Stimulated activated effector memory CD8-positive, alpha-beta T cell treated with anti-CD3 and anti-CD28 coated beads, Interleukin-12 subunit alpha, Interleukin-12 subunit beta, amount 100 ng/mL, for 72 hours (primary cell): ENCODE measurements at regions not wholly inside any gene's neighbourhood (a gene's known extent, or its start where the extent isn't known, plus 50 kb on each side); places are given as distances from the start of the nearest gene placed in this dataset.

Experiments used
- ATAC-seq: fragments of 150-1000 bp; cut with Tn5 transposase; 2 replicates; pipeline ENCODE4 v1.10.0; 2021
- DNase-seq, 2 donors: peaks; one replicate each; pipeline ENCODE4 v3.0.0; 2021 to 2022; ENCODE audit warnings: low spot score in 2 of 2
- H3K27ac Mint-ChIP-seq: one replicate; pipeline ENCODE4 v1.8.0; 2022; ENCODE audit warnings: mild to moderate bottlenecking, mixed read lengths
- H3K36me3 Mint-ChIP-seq: one replicate; pipeline ENCODE4 v1.8.0; 2022; ENCODE audit warnings: mild to moderate bottlenecking, mixed read lengths
- H3K4me1 Mint-ChIP-seq: one replicate; pipeline ENCODE4 v1.8.0; 2022; ENCODE audit warnings: mixed read lengths
- H3K4me3 Mint-ChIP-seq: one replicate; pipeline ENCODE4 v1.8.0; 2022; ENCODE audit warnings: mild to moderate bottlenecking, mixed read lengths
- H3K9me3 Mint-ChIP-seq: one replicate; pipeline ENCODE4 v1.8.0; 2022; ENCODE audit warnings: mixed read lengths

DNA sequence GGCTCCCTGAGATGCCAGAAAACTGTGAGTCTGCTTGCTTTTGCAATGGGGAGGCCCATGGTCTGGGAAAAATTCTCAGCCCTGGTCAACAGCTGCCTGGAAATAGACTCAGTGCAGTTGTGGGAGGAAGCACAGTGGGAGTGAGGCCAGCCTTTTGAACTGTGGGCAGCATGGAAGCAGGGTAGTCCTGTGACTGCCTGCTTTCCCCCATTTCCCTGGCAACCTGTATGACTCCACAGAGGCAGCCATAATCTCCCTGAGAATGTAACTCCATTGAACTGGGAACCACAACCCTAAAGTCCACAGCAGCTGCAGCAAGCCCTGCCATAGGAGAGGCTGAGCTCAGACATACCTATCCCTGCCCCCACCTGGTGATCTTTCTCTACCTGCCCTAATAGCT lies 494.6 kb upstream of the FAT3 start:
- ATAC-seq = no peak

DNA sequence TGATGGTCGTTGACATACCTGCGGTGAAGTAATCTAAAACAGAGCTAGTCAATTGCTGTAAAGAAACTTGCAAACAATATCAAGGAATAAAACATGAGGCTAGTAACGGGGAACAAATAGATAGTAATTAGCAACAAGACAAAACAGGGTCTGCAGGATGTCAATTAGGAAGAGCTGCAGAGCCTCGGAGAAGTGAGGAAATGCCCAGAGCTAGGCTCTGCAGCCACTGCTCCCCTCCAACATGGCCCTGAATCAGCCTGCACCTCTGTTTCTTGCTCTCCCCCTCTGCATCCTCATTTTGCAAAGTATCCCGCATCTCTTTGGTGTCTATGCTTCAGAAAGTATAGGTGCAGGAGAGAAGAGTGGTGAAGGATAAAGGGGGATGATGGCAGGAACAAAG lies 507.4 kb upstream of the FAT3 start:
- Mint-ChIP-seq H3K36me3 (no peaks in the 10 kb centered on the region), H3K27ac (no peak overlapping the region), H3K9me3 (peaks cover 15% of the 10 kb centered on the region), H3K4me3 (no peak overlapping the region), H3K4me1 (no peaks in the 10 kb centered on the region)
- ATAC-seq (no peak), DNase-seq (no peak)

More for the DNA sequence above, 494.6 kb upstream of the FAT3 start:
- H3K27ac Mint-ChIP-seq = no peak overlapping the region
- H3K4me3 Mint-ChIP-seq = no peak overlapping the region
- peaks cover 17% of the 10 kb centered on the region for H3K9me3 Mint-ChIP-seq
- no peaks in the 10 kb centered on the region for H3K36me3 Mint-ChIP-seq
- no peak for DNase-seq
- H3K4me1 Mint-ChIP-seq = no peaks in the 10 kb centered on the region

DNA sequence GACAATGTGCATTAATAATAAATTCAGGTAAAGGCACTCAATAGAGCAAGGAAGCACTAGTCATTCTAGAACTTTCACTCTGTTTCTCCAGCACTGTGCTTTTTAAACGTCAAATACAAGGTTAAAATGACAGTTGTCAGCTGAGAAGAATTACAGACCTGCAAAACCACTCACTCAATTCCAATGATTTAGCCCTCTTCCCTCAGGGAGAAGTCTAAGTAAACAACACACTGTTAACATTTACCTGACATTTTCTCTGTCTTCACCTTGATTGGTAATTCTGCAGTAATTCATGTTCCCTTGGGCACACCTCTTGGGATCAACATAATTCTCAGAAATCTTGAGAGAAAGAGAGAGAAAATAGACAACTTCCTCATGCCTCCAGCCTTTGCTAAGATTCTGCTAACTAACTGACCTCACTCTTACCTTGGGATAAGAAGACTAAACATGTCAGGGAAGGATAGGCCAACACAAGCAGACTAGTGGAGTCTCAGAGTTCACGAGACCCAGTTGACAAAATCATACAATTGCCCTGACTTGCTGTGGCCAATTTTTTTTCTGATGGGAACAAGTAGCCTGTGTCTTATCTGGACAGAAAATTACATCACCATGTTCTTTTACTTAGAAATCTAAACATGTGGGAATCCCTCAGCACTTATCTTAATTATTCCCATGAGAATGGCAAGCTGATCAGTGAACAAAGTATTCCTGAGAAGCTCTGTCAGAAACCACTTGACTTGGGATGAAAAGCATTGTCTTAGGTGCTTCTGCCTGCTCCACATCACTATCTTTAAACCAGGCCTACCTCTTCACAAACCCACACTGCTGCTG lies 516.8 kb upstream of the FAT3 start:
- Mint-ChIP-seq H3K27ac (no peak overlapping the region), H3K4me1 (no peaks in the 10 kb centered on the region), H3K4me3 (no peak overlapping the region), H3K36me3 (no peaks in the 10 kb centered on the region), H3K9me3 (peaks cover 15% of the 10 kb centered on the region)
- no peak for DNase-seq
- no peak for ATAC-seq

DNA sequence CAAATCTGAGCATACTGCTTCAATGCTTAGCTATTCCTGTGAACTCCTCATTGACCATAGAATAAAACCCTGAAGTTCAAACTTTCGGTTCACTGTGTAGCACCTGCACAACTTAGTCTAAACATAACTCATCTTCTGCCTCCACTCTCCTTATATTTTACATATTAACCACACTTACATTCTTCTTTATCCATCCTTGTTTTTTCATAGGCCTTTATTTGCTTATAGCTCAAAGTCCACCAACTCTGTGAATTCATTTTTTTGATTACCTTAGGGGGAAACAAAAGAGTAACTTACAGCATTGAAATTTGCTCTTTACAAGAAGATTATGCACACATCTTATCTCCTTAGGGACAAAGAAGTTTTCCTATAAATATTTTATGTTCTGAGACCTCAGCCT lies 521.6 kb upstream of the FAT3 start:
- DNase-seq = no peak
- H3K36me3 Mint-ChIP-seq = no peaks in the 10 kb centered on the region

DNA sequence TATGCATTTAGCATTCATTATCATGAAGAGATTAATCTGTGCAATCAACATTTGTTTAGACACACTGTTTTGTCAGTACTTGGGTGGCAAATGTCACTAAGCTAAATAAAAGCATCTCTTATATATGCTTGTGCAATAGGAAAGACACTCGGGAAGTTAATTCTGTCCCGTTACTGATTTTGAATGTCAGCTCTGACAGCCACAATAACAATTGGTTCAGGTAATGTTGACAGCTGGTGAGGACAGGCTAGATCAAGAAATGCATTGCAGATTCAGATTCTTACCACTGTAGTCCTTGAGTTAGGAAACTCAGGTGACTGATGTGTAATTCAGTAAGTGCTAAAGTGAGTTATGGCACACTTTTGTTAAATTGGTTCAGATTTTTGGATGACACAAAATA lies 523.8 kb upstream of the FAT3 start:
- Mint-ChIP-seq H3K9me3 (peaks cover 13% of the 10 kb centered on the region), H3K27ac (no peak overlapping the region), H3K36me3 (no peaks in the 10 kb centered on the region), H3K4me1 (no peaks in the 10 kb centered on the region), H3K4me3 (no peak overlapping the region)
- DNase-seq (no peak), ATAC-seq (no peak)

More for the DNA sequence above, 521.6 kb upstream of the FAT3 start:
- Mint-ChIP-seq H3K9me3 (peaks cover 10% of the 10 kb centered on the region), H3K27ac (no peak overlapping the region), H3K4me1 (no peaks in the 10 kb centered on the region), H3K4me3 (no peak overlapping the region)
- ATAC-seq = no peak

DNA sequence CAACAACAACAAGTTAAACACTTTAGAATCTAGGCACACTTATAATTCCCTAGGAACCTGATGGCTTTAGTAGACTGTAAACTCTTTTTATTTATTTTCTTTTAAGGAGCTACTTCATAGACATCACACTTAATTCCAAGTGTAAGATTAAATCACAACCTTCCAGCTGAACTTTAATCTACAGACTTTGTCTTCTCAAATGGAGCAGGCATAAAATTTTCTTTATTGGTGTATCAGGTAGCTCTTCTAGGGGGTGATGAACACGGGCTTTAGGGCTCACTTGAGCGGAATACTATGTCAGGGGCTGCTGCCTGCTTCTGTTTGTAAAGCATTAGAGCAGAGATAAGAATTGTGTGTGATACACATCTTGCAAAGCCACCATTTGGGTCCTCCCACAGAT lies 525.8 kb upstream of the FAT3 start:
- no peak overlapping the region for H3K4me3 Mint-ChIP-seq
- H3K4me1 Mint-ChIP-seq = no peaks in the 10 kb centered on the region
- H3K9me3 Mint-ChIP-seq = peaks cover 14% of the 10 kb centered on the region
- no peaks in the 10 kb centered on the region for H3K36me3 Mint-ChIP-seq
- no peak overlapping the region for H3K27ac Mint-ChIP-seq
- DNase-seq (no peak), ATAC-seq (no peak)

DNA sequence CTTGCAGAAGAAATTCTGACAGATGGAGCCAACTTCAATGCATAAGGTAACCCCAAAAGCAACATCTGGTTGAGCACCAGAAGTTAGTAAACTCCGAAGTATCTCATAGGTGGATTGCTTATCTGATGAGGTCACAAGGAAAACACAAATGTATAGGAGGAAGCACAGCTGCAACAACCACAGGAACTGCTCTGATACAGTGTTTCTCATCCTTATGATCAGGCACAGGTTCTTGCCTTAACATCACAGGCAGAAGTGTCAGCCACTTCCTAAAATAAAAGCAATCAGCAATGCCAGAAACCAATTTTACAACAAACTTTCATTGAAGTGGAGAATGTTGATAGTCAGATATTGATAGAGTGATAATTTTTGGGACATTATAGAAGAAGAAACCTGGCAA lies 530.3 kb upstream of the FAT3 start:
- ATAC-seq (no peak), DNase-seq (no peak)
- H3K4me1 Mint-ChIP-seq = no peaks in the 10 kb centered on the region
- no peak overlapping the region for H3K4me3 Mint-ChIP-seq
- peaks cover 15% of the 10 kb centered on the region for H3K9me3 Mint-ChIP-seq
- H3K36me3 Mint-ChIP-seq = no peaks in the 10 kb centered on the region
- H3K27ac Mint-ChIP-seq = no peak overlapping the region

DNA sequence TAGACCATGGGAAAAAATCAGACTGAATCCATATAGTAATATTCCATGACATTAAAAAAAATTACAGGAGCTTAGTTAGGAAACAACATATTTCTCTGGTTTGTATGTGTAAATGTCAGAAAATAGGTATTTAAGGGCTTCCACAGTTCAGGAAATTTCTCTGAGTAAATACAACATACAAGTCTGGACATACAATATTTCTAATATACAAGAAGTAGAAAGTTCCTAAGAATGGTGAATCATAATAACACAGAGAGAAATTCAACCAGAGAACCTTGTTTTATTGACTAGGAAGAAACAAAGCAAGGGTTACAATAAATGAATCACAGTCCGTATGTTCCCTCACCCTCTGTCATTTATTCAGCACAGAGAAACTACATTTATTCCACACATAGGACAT lies 532.7 kb upstream of the FAT3 start:
- peaks cover 17% of the 10 kb centered on the region for H3K9me3 Mint-ChIP-seq
- no peak overlapping the region for H3K27ac Mint-ChIP-seq
- no peaks in the 10 kb centered on the region for H3K36me3 Mint-ChIP-seq
- no peak overlapping the region for H3K4me3 Mint-ChIP-seq
- ATAC-seq = no peak
- no peak for DNase-seq
- H3K4me1 Mint-ChIP-seq = no peaks in the 10 kb centered on the region

DNA sequence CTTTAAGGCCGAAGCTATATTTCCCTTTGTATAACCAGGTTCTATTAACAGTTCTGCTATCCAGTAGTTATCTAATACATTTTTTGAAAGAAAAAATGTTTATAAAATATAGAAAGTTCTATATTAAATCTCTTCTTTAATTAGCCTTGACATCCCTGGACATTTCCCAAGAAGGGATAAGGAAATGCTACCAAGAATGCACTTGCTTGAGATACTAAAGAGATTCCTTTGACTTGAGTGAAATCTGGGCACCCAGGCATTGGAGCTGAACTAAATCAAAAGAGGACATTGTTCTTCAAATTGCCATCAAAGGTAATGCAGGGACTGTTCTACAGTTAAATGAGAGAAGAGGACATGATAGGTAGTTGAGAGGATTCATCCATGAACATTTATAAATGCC lies 535.9 kb upstream of the FAT3 start:
- DNase-seq (no peak), ATAC-seq (no peak)
- no peak overlapping the region for H3K4me3 Mint-ChIP-seq
- H3K36me3 Mint-ChIP-seq = no peaks in the 10 kb centered on the region
- H3K4me1 Mint-ChIP-seq = no peaks in the 10 kb centered on the region
- H3K9me3 Mint-ChIP-seq = peaks cover 15% of the 10 kb centered on the region
- no peak overlapping the region for H3K27ac Mint-ChIP-seq

DNA sequence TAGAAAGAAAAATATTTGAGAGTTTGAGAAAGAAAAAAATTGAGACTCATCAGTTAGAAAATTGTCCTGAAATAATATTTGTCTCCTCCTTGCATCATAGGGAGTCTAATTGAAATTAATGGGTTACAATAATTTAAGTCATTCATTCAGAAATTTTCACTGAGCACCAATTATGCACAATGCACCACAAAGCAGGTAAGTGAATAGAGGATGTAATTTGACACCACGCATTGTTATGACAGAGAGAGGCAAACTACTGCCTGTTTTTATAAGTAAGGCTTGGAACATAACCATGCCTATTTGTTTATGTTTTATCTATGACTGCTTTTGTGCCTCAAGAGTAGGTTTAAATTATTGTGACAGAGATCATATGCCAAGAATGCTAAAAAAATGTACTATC lies 537.9 kb upstream of the FAT3 start:
- H3K36me3 Mint-ChIP-seq = no peaks in the 10 kb centered on the region
- H3K4me1 Mint-ChIP-seq = no peaks in the 10 kb centered on the region
- H3K27ac Mint-ChIP-seq = no peak overlapping the region
- H3K4me3 Mint-ChIP-seq = no peak overlapping the region
- DNase-seq = no peak
- peaks cover 11% of the 10 kb centered on the region for H3K9me3 Mint-ChIP-seq
- ATAC-seq = no peak

DNA sequence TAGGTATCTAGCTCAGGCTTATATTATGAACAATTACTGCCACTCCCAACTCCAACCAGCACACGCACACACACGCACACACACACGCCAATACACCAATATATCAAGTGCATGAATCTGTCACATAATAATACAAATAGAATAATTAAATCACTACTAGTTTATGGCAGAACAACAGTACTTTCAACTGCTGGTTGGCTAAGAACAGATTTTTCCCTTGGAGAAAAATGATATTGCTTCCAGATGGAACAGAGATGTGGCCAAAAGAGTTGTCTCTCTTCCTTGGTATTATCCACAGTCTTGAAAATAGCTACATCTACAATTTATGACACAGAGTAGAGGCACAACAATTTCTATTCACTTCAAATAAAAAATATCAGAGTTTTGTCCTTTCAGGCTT lies 538.3 kb upstream of the FAT3 start:
- no peaks in the 10 kb centered on the region for H3K4me1 Mint-ChIP-seq
- DNase-seq = no peak
- H3K36me3 Mint-ChIP-seq = no peaks in the 10 kb centered on the region
- ATAC-seq = no peak
- peaks cover 11% of the 10 kb centered on the region for H3K9me3 Mint-ChIP-seq
- no peak overlapping the region for H3K4me3 Mint-ChIP-seq
- H3K27ac Mint-ChIP-seq = no peak overlapping the region

DNA sequence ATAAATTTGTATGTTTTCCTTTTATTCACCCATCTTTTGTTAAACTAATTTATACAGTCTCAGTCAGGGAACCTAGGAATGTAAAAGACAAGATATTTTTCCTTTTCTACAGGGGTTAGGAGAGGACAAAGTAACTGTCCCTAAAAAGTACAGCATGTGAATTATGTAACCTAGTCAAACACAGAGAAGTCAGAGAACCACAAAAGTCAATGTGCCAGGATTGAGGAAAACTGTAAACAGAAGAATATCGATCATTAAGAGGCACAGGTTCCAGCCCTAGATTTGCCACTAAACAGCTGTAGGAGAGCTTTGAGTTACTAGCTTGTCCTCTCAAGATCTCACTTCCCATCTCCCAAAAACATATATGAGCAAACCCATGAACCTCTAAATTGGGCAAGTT lies 550.9 kb upstream of the FAT3 start:
- DNase-seq (no peak), ATAC-seq (no peak)
- H3K36me3 Mint-ChIP-seq = no peaks in the 10 kb centered on the region
- H3K9me3 Mint-ChIP-seq = peaks cover 22% of the 10 kb centered on the region
- no peak overlapping the region for H3K27ac Mint-ChIP-seq
- no peak overlapping the region for H3K4me3 Mint-ChIP-seq
- H3K4me1 Mint-ChIP-seq = no peaks in the 10 kb centered on the region

DNA sequence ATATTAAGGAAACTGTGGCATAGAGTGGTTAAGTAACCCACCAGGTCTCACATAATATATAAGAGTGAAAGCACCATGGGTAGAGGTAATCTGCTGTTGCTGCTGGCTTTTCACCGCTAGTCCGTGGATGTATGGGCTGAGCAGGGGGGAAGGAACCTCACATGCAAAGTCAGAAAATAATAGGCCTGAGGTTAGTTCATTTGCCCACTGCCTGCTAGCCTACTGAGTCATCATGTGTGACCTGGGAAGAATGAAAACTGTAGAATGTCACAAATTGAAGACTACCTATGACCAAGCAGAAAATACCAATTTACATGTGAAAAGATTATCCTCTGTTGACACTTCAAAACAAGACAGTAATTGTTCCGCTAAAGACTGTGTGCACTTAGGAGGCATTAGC lies 560.1 kb upstream of the FAT3 start:
- no peak overlapping the region for H3K4me3 Mint-ChIP-seq
- H3K9me3 Mint-ChIP-seq = peaks cover 4% of the 10 kb centered on the region
- H3K27ac Mint-ChIP-seq = no peak overlapping the region
- no peaks in the 10 kb centered on the region for H3K36me3 Mint-ChIP-seq
- ATAC-seq = no peak
- no peaks in the 10 kb centered on the region for H3K4me1 Mint-ChIP-seq
- no peak for DNase-seq

DNA sequence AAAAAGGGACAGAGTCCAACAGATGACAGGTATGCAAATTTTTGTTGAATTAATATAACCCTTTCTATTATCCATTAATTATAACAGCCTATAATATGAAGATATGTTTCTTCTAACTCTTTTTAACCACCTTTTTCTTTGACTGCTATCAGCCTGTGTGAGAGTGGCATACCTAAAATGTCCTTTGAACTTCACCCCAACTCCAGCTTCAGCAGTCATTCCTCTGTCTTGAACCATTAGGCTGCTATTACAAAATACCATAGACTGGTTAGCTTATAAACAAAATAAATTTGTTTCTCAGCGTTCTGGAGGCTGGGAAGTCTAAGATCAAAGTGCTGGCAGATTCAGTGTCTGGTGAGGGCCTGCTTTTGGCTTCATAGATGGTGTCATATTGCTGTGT lies 564.6 kb upstream of the FAT3 start:
- Mint-ChIP-seq H3K36me3 (no peaks in the 10 kb centered on the region), H3K4me1 (no peaks in the 10 kb centered on the region), H3K4me3 (no peak overlapping the region), H3K9me3 (peaks cover 12% of the 10 kb centered on the region), H3K27ac (no peak overlapping the region)
- ATAC-seq (no peak), DNase-seq (no peak)

DNA sequence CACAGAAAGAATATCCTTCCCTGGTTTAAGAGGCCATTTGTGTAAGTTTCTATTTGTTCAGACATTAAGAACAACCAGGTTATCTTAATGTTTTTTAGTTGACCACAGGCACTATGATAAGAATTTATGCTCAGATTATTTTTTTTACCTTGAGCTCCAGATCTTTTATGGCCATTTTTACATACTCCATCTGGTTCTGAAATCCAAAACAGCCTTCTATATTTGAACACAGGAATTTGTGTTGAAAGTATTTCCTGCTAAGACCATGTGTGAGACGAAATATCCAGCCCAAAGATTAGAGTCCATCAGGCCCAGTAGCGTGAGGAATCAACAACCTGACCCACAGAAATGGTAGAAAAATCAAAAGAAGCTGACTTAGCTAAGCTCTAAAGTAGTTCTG lies 569.9 kb upstream of the FAT3 start:
- Mint-ChIP-seq H3K4me3 (no peak overlapping the region), H3K27ac (no peak overlapping the region), H3K9me3 (peaks cover 12% of the 10 kb centered on the region), H3K4me1 (no peaks in the 10 kb centered on the region), H3K36me3 (no peaks in the 10 kb centered on the region)
- no peak for ATAC-seq
- no peak for DNase-seq

DNA sequence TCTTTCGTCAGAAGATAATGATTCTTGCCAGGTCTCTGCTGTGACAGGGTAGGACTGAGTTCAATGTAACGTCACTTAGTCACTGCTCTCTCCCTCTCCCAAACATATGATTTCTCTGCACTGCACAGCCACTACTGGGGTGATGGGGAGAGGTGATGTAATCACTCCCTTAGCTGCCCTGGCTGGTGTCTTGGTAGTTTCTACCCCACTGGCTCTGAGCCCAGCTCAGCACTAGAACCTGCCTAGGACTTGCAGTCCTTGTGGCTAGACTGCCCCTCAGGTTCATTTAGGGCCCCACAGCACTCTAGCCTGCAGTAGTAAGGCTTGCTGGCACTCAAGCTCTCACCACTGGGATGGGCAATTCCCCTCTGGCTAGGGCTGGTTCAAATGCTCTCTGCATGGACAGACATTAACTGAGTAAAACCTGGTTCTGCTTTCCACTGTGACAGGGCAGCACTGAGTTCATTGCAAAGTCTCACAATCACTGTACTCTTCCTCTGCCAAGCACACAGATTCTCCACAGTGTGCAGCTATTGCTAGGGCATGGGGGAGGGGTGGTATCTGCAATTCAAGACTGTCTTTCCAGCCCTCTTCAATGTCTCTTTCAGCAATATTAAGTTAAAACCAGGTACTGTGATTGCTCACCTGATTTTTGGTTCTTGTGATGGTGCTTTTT lies 571.4 kb upstream of the FAT3 start:
- ATAC-seq (no peak), DNase-seq (no peak)
- H3K4me1 Mint-ChIP-seq = no peaks in the 10 kb centered on the region
- no peak overlapping the region for H3K4me3 Mint-ChIP-seq
- no peak overlapping the region for H3K27ac Mint-ChIP-seq
- peaks cover 11% of the 10 kb centered on the region for H3K9me3 Mint-ChIP-seq
- H3K36me3 Mint-ChIP-seq = no peaks in the 10 kb centered on the region
